Kidney epithelial cell (primary cell): ENCODE measurements at regions not wholly inside any gene's neighbourhood (a gene's known extent, or its start where the extent isn't known, plus 50 kb on each side); places are given as distances from the start of the nearest gene placed in this dataset.

Experiments
- DNase-seq: peaks from one replicate; pipeline ENCODE4 v3.0.0-alpha.2; 2010; ENCODE audit warnings: low read depth
- H3K27me3 ChIP-seq: 2 replicates; pipeline ENCODE4 v1.6.0; 2011; ENCODE audit warnings: low read length; ENCODE audit not compliant: control insufficient read depth, insufficient read depth
- H3K36me3 ChIP-seq: 2 replicates; pipeline ENCODE4 v1.5.1; 2011; ENCODE audit warnings: low read length; ENCODE audit not compliant: control insufficient read depth, insufficient read depth
- H3K4me3 ChIP-seq: 2 replicates; pipeline ENCODE4 v1.5.1; 2011; ENCODE audit warnings: low read depth, mild to moderate bottlenecking, control low read depth, low read length
- CTCF ChIP-seq: IDR thresholded peaks from 2 replicates; pipeline ENCODE4 v1.5.1; 2011; ENCODE audit warnings: mild to moderate bottlenecking, moderate library complexity, low read length, control low read depth, inconsistent platforms; ENCODE audit not compliant: insufficient read depth, poor library complexity, severe bottlenecking

DNA sequence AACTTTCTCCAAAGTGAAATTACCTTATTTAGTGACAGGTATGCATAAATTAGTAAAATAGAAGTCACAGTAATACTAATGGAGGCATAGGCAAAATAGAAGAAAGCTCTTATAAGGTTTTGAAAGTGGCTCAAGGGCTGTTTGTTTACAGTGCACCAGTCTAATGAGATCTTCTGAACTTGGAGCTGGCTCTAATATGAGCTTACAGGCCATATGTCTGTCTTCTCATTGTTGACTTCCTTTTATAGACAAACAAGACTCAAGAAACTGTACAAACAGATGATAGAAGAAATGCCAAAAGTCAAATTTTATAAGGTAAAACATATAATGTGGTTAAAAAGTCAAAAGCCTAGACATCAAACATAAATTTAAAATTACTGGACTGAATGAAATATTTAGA lies 207.5 kb upstream of the NEGR1 start:
- Histone ChIP-seq H3K4me3 (no peak overlapping the region), H3K27me3 (no peaks in the 10 kb centered on the region), H3K36me3 (no peaks in the 10 kb centered on the region)
- no peak for DNase-seq
- TF ChIP-seq CTCF = no peak

DNA sequence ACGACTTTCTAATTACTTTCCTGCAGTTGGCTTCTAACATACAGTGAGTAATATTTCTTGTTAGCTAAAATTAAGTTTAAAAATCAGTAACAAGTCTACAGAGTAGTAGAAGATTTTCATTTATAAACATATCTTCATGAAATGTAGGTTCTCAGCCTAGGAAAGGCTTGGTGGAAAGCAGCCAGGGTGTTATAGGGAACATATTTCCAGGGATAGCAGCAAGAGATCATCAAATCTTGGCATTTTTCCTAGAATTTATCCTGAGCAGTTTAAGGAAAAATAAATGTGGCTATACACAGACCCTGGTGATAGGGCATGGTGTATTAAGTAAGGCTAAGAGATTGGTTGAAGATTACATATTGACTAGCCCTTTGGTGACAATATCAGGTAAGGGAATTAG lies 203.5 kb upstream of the NEGR1 start:
- no peak for DNase-seq
- no peaks in the 10 kb centered on the region for H3K36me3 ChIP-seq
- no peaks in the 10 kb centered on the region for H3K27me3 ChIP-seq
- no peak for TF ChIP-seq CTCF
- no peak overlapping the region for H3K4me3 ChIP-seq

DNA sequence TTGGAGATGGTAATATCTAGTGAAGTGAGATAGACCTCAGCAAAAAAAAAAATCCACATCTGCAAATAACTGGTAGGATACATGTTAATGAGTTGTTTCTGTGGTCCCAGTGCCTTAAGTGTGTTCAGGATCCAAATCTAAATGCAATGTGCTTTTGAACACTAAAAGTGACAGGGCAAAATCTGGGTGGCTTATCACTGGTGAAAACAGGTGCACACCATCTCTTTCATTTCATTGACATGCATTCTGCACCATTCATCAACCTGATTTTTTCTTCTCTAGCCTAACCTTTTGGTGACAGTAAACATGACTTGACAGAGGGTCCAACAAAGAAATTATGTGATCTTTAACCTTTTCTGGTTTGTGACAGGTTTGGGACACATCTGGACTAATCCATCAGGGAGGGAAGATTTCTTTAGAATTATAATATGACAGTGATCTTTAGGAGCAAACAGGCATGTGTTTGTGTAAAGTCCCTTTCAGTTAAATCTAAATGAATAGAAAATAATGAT lies 201.6 kb upstream of the NEGR1 start:
- TF ChIP-seq CTCF = no peak
- H3K27me3 ChIP-seq = no peaks in the 10 kb centered on the region
- no peak overlapping the region for H3K4me3 ChIP-seq
- H3K36me3 ChIP-seq = no peaks in the 10 kb centered on the region
- DNase-seq = no peak

DNA sequence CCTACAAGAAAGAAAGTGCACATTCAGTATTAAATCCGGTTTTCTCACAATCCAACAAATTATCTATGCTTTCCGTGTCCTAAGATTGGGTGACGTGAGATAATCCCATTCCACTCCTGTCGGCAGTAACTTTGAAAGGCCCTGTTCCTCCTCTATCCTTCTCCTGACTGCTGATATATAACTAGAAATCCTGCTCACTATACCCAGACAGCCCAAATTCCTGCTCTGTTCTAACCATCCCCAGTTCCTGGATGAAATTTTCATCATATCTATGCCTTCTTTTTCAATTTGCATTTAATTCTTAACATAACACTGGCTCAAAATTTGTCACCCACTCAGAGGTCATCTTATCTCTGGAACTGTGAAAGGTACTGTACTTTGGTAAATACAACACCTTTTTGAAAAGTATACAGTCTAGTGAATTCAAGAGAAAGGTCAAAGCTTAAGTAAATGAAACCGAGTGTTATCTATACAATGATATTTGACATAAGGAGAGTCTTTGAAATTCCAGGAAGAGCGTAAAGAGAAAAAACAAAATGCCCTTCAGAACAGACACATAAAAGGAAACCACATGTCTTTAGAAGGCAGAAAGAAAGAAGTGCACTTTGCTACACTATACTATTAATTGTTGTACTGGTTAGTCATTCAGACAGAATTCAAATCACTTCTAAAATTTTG lies 200.5 kb upstream of the NEGR1 start:
- TF ChIP-seq CTCF = no peak
- Histone ChIP-seq H3K27me3 (no peaks in the 10 kb centered on the region), H3K36me3 (no peaks in the 10 kb centered on the region), H3K4me3 (no peak overlapping the region)
- no peak for DNase-seq

DNA sequence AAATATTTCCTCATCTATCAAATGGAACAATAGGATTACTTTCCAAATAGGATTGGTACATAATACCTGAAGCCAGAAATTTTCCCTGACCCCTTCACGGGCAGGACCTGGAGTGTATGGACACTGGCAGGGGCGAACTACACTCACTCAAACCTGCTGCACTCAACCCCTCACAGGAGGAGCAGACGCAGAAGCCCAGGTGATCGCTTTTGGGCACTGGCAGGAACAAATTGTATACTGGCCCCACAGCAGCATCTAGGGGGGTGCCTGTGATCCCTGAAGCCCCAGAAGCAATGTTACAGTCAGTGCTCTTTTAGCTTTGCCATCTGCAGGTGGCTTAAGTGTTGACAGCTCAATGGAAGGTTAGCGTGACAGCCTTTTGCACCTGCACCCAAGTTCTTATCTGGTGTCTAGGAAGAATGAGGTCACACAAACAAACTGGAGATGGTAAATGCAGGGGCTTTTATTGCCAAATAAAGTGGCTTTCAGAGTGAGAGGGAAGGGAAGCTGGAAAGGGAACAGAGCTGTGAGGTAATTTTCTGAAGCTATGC lies 199.2 kb upstream of the NEGR1 start:
- Histone ChIP-seq H3K27me3 (no peaks in the 10 kb centered on the region), H3K4me3 (no peak overlapping the region), H3K36me3 (no peaks in the 10 kb centered on the region)
- no peak for TF ChIP-seq CTCF
- DNase-seq = no peak

GRCh38 chr1:72466376-72466775 lies 184.0 kb upstream of the NEGR1 start:
- H3K36me3 ChIP-seq = no peaks in the 10 kb centered on the region
- H3K27me3 ChIP-seq = no peaks in the 10 kb centered on the region
- DNase-seq = no peak

More at GRCh38 chr1:72466376-72466775, 184.0 kb upstream of the NEGR1 start:
- TF ChIP-seq CTCF = no peak
- H3K4me3 ChIP-seq = no peak overlapping the region
